ENCODE measurements at regions not wholly inside any gene's neighbourhood (a gene's known extent, or its start where the extent isn't known, plus 50 kb on each side); places are given as distances from the start of the nearest gene placed in this dataset.

- TF ChIP-seq ZNF407 (CRISPR knock-in tag; IDR thresholded peaks at IDR 0.05; ENCODE audit: not compliant biosample characterization) (no peak), SAP130 (CRISPR knock-in tag; IDR thresholded peaks at IDR 0.05; ENCODE audit: low read depth) (peak; percentile 25; the same call in 1 of the 2 replicates), MED1 (CRISPR knock-in tag; IDR thresholded peaks at IDR 0.05) (0 out of 2 replicates have a peak, but pooled peaks have one; percentile 31), NRL (CRISPR knock-in tag; IDR thresholded peaks at IDR 0.05; ENCODE audit: borderline replicate concordance) (no peak), REL (CRISPR knock-in tag; conservative IDR thresholded peaks at IDR 0.05) (no peak), ZNF333 (CRISPR knock-in tag; IDR thresholded peaks at IDR 0.05; ENCODE audit: borderline replicate concordance) (no peak), ZNF773 (CRISPR knock-in tag; IDR thresholded peaks at IDR 0.05; ENCODE audit: borderline replicate concordance) (no peak), CEBPB (IDR thresholded peaks at IDR 0.05; ENCODE audit: borderline replicate concordance, low read depth, low read length) (peak; percentile 30; the same call in 1 of the 2 replicates), CEBPG (CRISPR knock-in tag; IDR thresholded peaks at IDR 0.05) (peak; percentile 59; the same call in 1 of the 2 replicates), ZNF7 (CRISPR knock-in tag; IDR thresholded peaks at IDR 0.05) (no peak), ZNF652 (CRISPR knock-in tag; IDR thresholded peaks at IDR 0.05; ENCODE audit: borderline replicate concordance, low read depth) (no peak), SOX5 (CRISPR knock-in tag; IDR thresholded peaks at IDR 0.05; ENCODE audit: borderline replicate concordance) (peak; percentile 38; the same call in 1 of the 2 replicates), CBFB (CRISPR knock-in tag; IDR thresholded peaks at IDR 0.05) (no peak), HMG20B (CRISPR knock-in tag; conservative IDR thresholded peaks at IDR 0.05) (no peak), ATM (IDR thresholded peaks at IDR 0.05; ENCODE audit: borderline replicate concordance) (no peak), HNRNPUL1 (IDR thresholded peaks at IDR 0.05; ENCODE audit: low read depth, low read length) (no peak), BRD4 (CRISPR knock-in tag; IDR thresholded peaks at IDR 0.05) (no peak), BCL6 (CRISPR knock-in tag; IDR thresholded peaks at IDR 0.05) (peak; percentile 38; the same call in 1 of the 2 replicates), ZNF780A (CRISPR knock-in tag; IDR thresholded peaks at IDR 0.05) (no peak), MEIS2 (CRISPR knock-in tag; IDR thresholded peaks at IDR 0.05) (no peak), KDM4B (CRISPR knock-in tag; IDR thresholded peaks at IDR 0.05) (no peak), ZNF569 (CRISPR knock-in tag; IDR thresholded peaks at IDR 0.05; ENCODE audit: borderline replicate concordance) (no peak), KDM6A (CRISPR knock-in tag; IDR thresholded peaks at IDR 0.05; ENCODE audit: low read depth) (no peak), RFXAP (CRISPR knock-in tag; IDR thresholded peaks at IDR 0.05; ENCODE audit: borderline replicate concordance) (no peak), ZNF274 (CRISPR knock-in tag; IDR thresholded peaks at IDR 0.05) (no peak), RAD51 (IDR thresholded peaks at IDR 0.05; ENCODE audit: borderline replicate concordance) (no peak), MTA1 (CRISPR knock-in tag; IDR thresholded peaks at IDR 0.05; ENCODE audit: borderline replicate concordance) (no peak)
Observed at GRCh38 chr6:144644776-144645175, 359.6 kb downstream of the UTRN start (continued).

All from HepG2 (cell line).